HG03460 (cell line): ENCODE measurements at regions not wholly inside any gene's neighbourhood (a gene's known extent, or its start where the extent isn't known, plus 50 kb on each side); places are given as distances from the start of the nearest gene placed in this dataset.
"Not testable (repeated sequence)": the region's sequence is repeated elsewhere in the genome, so short reads cannot be mapped to it uniquely, and the experiment has no call there.

Source experiments
- ATAC-seq: cut with Tn5 transposase; IDR thresholded peaks from one replicate; pipeline ENCODE4 v1.9.1; 2021; ENCODE audit not compliant: unreplicated experiment

DNA sequence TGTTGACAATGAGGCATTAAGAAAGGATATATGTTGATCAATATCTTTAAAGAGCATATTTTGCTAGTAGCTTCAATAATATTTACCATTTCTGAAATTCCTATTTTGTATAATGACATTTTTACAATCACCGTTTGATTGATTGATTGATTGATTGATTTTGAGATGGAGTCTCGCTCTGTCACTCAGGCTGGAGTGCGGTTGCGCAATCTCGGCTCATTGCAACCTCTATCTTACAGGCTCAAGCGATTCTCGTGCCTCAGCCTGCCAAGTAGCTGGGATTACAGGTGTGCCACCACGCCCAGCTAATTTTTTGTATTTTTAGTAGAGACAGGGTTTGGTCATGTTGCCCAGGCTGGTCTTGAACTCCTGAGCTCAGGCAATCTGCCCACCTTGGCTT is 150.9 kb upstream of the TEX13D start:
- not testable (repeated sequence) for ATAC-seq

DNA sequence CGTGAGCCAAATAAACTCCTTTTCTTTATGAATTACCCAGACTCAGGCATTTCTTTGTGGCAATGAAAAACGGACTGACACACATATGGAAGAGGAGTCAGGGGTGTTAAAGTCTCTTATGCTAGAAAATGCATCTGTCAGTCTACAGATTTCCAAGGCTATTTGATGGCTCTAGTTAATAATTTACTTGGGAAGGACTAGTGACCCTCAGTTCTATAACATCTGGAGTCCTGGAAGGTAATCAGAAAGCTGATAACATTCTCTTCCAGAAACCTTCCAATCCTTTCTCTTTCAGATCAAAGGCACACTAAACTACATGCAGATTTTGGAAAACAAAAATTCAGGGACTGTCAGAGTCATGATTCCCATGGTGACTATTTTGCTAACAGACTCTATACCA is 142.0 kb upstream of the TEX13D start:
- ATAC-seq, result no peak

DNA sequence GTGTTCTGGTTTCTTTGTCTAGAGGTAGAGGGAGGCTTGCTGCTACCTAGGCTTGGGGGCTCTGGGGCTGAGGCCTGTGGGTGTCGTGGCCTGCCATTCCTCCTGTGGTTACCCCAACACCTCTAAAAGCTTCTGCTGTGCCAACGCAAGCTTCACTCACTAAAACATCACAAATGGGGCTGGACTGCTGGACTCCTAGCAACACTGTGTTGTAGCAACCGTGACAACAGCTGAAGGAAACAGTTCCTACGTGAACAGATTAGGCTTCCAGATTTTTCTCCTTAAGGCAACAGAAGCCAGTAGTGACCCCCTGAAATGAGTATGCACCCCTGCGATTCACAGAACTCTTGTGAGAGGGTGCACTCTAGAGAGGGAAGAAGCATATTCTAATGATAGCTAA is 138.3 kb upstream of the TEX13D start:
- ATAC-seq, result no peak

DNA sequence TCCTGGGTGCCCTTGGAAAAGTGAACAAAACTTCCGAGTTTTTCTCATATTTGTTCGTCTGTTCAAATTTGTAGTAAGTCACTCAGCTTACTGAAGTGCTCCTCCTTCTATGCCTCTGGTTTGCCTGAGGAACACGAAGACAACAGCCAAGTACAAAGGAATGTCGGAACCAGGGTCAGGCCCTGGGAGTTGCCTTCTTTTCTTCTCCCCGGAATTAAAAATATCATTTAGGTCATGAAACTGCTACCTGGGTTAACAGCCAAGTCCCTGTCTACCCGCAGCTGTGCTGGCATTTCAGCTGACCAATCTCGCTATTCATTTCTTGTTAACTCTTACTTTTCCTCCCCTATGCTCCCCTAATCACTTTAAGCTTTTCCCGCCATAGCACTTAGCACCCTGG is 137.6 kb upstream of the TEX13D start:
- no peak for ATAC-seq

DNA sequence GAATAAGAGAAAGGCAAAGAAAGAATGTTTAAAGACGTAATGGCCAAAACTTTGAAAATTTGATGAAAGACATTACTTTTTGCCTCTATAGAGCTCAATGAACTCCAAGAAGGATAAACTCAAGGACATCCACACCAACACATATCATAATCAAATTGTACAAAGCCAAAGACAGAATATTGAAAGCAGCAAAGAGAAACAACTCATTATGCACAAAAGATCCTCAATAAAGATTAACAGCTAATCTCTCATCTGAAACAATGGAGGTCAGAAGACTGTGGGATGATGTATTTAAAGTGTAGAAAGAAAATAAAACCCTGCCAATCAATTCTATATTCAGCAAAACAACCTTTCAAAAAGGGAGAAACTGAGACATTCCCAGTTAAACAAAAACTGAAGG is 129.1 kb upstream of the TEX13D start:
- no peak for ATAC-seq

DNA sequence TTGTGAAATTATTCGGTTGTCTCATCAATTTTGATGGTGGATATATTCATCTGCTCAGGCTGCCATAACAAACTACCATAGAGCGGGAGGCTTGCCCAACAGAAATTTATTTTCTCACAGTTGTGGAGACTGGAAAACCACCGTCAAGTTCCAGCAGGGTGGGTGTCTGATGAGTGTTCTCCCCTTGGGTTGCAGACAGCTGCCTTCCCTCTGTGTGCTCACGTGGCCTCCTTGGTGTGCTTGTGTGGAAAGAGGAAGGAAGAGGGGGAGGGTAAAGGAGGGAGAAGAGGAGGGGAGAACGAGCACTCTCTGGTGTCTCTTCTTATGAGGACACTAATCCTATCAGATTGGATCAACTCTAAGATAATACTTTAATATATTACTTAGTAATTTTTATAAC is 123.8 kb upstream of the TEX13D start:
- no peak for ATAC-seq

DNA sequence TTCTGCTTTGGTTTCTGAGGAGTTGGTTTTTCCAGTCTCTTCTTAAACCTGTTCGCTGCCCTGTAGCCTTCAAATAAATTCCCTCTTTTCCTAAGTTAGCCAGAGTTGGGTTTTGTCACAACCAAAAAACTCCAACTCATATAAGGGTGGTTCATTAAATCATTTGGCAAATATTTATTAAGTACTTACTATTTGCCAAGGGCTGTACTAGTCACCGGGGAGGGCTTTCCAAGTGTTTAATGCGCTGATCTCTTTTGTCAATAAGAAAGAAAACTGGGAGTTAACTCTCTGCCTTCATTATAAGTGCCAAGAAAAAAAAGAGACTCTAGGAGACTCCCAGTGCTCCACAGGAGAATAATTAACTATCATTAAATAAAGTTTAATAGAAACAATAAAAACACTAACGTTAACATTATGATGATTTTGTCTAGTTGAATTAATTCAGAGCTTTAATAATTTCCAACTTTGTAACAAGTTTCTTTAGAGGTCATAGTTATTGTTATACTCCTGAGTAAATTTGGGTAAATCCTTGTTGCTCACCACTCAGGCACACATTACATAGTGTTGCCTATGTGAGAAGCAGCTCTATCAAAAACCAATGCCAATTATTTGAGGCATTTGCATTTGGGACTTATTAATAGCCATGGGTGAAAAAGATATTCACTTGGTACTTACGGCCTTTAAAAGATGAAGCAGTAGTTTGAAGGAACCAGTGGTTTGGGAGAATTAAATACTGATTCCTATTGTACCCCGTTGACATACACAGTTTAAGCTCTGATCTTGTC is 122.5 kb upstream of the TEX13D start:
- no peak for ATAC-seq

DNA sequence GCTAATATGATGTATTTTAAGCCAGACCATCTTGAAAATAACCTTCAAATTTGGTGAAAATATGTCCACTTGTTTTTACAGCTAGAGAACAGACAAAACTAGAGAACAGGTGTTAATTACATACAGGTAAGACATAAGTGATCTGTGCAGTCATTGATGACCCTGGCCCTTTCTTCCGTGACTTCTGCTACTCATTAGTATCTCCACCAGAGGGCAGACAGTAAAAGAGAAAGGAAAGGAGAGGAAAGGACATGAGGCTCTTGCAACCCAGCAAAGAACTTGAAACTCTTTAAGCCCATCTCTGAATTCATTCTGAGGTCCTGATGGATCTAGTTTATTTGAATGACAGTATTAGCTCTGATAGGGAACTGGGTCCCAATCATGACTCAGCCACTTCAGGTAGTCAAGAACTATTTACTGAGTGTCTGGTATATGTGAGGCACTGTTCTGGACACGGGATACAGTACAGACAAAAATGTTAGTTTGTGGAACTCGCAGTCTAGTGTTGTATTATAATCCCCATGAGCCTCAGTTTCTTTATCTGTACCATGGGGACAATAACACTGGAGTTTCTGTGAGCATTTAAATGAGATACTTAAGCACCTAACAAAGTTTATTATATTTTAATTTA is 121.0 kb upstream of the TEX13D start:
- ATAC-seq, result peak; percentile 93

DNA sequence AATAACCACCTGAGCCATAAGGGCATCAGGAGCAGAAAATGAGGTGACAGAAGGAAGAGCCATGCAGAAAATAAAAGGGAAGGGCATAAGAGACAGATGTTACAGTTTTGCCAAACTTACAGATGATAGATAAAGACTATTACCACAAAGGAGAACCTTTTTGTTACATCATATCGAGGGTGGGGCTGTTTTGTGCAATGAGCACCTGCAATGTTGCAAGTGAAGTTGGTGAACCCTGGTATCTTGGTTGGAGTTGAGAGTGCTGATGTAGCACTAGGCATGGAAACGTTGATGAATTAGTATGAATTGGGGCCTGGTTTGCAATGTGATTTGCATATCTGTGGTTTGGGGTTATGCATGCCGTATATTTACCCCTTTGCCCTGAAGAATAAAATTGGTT is 119.8 kb upstream of the TEX13D start:
- ATAC-seq, result no peak

DNA sequence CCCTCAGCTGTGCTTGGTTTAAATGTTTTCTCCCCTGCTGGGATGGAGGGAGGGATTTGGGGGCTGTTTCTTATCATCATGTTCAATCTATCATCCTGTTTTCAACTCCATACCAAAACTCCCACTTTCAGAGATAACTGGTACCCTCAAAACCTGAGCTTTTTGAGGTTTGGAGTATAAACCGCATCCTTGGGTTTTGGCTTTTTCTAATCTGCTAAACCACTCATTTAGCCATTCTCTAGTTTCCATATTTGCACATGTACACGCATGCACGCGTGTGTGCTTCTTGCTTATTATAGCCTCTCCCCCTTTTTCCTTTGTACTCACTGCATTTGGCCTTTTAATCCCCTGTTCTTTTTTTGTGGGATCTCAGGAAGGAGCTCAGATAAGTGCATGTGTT is 116.7 kb upstream of the TEX13D start:
- no peak for ATAC-seq

DNA sequence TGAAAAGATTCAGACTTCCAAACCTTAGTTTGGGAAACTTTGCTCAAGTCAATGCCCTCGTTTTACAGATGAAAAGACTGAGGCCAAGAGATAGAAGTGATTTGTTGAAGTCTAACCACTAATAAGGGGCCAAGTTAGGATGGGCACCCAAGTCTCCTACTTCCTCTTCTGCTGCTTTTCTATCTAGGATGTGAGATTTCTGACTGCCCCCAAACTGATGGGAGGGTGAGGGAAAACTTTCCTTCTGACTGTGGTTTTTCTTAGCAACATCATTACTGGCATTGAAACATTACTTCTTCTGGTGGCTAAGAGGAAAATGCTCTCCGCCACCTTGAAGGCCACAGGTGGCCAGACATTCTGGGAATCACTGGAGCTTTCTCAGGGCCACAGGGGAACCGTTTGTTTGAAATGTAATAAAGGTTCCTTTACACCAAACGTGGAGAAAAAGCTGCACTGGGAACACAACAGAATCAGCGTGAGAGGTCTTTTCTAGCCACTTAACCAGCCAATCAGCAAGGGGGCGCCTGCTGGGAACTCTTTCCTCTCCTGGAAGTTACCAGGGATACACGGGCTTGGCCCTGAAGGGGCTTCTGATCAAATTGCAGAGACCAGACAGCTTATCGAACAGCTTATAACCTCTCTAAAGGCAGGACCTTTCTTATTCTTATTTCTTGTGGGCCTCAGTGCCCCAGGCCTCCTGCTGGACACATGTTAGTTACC is 115.9 kb upstream of the TEX13D start:
- no peak for ATAC-seq

DNA sequence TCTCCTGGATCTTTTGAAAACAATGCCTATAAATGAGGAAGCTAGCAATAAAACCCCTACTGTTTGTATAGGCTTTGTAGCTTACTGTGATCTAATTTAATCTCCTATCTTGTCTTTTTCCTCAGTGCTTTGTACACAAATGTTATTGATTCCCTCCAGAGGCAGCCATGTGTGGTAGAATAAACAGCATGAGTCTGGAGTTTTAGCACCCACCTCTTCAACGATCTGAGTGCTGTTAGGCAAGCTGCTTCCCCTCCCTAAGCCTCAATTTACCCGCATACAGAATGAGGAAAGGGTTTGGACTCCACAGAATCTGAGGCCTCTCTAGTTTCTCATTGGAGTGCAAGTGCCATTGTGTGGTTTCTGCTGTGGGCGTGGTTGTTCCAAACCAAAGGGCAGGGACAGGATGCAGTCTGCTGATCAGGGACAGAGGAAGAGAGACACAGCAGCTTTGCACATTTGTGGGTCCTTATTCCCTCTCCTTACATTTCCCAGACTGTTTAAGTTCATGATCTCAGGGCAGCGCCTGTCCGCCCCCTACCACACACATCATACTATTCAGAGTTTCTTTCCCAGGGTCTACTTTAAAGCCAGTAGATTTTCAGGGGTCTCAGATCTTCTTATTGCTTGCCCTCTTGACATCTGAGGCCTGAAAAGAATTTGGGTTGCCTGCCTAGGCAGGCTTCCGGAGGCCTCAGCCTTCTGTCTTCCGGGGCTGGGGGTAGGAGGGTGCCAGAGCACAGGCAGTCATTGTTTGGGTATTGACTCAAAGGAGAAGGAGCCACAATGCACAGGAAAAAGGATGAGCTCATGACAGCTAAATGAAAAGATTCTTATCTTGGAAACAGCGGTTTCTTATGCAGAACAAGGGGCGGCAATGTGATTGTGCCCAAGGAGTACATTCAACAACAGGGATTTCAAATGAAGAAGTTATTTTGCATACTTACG is 114.9 kb upstream of the TEX13D start:
- peak; percentile 86 for ATAC-seq

DNA sequence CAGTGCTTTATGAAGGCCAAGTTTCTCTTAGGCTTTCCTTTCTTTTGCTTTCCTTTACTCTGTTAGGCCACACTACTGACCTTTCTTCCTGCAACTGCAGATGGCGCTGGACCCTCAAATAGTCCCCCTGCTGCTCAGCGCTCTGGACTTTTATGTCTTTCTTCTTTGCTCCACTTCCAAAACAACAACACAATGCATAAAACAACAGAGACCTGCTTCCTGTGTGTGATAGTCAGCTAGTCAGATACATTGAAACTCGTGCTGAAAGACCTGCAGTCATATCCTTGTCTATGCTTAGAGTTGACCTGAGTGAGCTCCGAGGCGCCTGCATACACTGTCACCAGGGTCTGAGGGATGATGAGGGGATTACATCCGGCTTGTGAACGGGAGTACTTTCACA is 108.9 kb upstream of the TEX13D start:
- ATAC-seq, result no peak

DNA sequence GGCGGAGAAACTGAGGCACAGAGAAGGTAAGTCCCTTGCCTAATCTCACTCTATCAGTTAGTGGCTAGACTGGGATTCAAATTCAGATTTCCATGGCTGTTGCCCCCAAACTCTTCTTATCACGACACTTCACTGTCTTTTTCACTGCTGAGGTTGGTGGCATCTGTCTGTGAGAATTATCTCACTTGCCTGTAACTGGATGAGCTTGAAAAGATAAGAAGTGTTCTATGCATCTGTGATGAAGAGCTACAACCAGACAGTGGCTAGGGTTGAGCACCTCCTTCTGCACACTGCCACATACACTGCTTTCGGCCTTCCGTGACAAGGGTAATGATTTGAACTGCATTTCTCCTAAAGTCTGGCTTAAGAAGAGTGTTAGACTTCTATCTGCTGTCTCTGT is 107.9 kb upstream of the TEX13D start:
- ATAC-seq, result no peak

DNA sequence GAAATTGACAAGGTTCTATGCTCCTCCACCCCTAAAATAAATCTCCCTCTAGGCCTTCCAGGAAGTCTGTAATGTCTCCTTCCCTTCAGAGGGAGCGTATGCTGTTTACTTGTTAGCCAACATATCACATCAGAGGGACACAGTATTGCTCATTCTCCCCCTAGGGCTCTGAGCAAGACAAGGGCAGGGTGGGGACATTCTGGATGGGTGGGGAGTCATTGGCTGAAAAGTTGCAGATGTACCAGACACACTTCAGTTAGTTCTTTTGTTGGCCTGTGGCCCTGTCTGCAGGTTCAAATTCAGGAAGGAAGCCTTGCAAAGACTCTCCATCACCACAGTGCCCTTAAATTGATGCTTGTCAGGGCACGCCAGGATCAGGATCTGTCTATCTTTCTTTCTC is 106.3 kb upstream of the TEX13D start:
- no peak for ATAC-seq

DNA sequence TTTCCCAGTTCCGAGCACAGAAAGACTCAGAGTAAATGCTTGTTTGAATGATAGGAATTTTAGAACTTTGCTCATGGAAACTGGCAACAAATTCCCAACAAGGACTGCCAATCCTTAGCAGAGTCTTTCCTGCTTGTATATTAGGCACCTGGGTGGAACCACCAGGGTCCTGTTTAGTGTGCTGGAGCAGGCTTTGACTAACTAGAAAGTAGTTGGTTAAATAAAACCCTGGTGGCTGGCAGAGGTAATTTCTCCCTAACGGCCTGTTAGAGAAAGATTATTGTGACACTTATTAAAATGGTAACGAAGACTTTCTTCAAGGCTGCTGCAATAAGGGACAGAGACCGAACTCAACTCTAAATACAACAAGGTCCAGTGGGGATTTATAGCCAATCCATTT is 103.6 kb upstream of the TEX13D start:
- ATAC-seq, result no peak

DNA sequence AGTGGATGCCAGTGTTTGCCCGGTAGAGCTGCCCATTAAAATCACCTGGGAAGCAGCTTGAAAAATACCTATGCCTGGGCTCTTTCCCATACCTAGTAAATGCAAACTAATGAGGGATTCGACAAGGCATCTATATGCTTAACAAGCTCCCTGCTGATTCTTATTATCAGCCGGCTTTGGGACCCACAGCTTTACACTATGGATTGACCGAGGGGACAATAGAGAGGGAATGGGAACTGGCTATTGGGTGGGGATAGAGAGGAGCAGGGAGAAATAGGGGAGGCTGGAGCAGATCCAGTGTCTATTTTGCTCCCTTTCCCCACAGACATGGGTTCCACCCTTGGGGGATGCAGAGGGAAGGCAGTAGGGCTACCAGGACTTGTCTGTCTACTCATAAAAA is 103.1 kb upstream of the TEX13D start:
- no peak for ATAC-seq

DNA sequence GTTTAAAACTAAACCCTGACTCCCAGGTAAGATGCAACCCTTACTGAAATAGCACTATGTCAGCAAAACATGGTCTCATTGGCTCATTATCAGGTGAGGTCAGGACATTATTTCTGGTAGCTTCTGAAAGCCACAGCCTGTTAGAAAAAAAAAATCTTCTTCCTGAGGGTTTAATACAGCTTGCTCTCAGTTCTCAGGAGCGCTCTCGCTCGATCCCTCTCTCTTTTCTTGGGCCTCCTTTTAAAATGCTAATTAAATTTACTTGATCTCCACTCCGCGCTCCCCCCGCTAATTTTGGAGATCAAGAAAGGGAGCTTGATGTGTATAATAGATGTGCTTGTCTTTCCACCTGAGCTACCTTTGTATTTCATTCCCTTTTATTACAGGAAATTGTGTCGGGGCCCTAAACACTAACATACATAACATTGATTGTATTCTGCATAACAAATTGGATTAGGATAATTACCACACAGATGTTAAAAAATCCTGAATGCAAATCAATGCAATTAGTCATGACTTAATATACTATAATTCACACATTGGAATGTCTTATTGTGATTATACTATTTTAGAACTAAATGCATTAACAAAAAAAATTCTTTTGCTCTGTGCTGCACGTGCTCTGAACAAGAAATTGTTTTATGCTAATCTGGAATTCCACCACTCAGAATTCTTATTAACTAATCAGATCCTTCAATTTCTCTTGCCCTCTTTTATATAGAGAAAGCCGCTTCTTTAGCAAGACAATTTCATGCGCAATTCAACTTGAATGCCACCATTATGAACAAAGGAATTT is 101.6 kb upstream of the TEX13D start:
- ATAC-seq, result no peak

DNA sequence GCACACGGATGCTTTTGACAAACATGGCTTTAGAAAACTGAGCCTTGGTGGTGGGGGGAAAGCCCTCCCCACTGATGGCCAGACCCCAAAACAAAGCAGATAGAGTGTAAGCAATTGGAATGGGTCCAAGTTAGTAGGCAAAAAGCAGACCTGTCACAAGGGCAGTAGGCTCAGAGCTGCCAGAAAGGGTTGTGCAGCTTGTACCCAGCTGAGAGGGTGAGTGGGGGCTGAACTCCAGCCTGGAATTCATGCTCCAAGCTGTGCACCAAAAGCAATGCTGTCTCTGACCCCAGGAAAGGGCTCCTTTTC is 101.1 kb upstream of the TEX13D start:
- ATAC-seq, result no peak

DNA sequence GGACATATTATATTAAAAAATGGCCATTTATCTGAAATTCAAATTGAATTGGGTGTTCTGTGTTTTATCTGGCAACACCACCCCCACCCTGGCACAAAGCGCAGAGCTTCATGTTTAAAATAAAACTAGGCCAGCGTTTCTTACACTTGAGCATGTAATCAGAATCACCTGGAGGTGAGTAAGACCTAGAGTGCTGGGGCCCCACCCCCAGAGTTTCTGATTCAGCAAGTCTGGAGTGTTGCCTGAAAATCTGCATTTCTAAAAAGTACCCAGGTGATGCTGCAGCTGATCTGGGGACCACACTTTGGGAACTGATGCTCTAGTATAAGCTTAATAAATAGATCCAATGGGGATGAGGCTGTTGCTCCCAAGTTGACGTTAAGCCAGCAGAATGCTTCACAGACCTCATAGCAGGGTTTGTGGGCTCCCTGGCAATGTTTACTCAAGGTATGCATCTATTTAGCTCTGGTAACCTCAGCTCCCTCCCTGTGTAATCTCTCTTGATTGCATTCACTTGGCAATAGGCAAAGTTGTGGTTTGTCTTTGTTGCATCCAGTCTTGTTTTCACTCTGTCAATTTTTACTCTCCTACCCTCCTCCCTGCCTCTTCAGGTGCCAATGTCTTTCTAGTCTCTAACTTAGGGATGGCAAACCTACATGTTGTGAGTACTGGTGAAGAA is 99.8 kb upstream of the TEX13D start:
- peak; percentile 79 for ATAC-seq
